ENCODE measurements at regions not wholly inside any gene's neighbourhood (a gene's known extent, or its start where the extent isn't known, plus 50 kb on each side); places are given as distances from the start of the nearest gene placed in this dataset.
"Not testable (repeated sequence)": the region's sequence is repeated elsewhere in the genome, so short reads cannot be mapped to it uniquely, and the experiment has no call there.

- TF ChIP-seq ZFX (IDR thresholded peaks at IDR 0.05; ENCODE audit: borderline replicate concordance) (no peak), CTCF (IDR thresholded peaks at IDR 0.05) (no peak)
- H3K27ac ChIP-seq, result no peak overlapping the region
Measured at GRCh38 chr11:69580529-69580928, 60.4 kb upstream of the CCND1 start.

- TF ChIP-seq CTCF (IDR thresholded peaks at IDR 0.05) (no peak), ZFX (IDR thresholded peaks at IDR 0.05; ENCODE audit: borderline replicate concordance) (no peak)
- H3K27ac ChIP-seq, result no peak overlapping the region
Measured at GRCh38 chr11:69582756-69583467, 58.0 kb upstream of the CCND1 start.

GRCh38 chr11:69584160-69584559 lies 56.8 kb upstream of the CCND1 start:
- H3K27ac ChIP-seq, result no peak overlapping the region
- no peak for TF ChIP-seq ZFX (IDR thresholded peaks at IDR 0.05; ENCODE audit: borderline replicate concordance)
- TF ChIP-seq CTCF (IDR thresholded peaks at IDR 0.05), result no peak

- no peak overlapping the region for H3K27ac ChIP-seq
- TF ChIP-seq ZFX (IDR thresholded peaks at IDR 0.05; ENCODE audit: borderline replicate concordance), result no peak
- TF ChIP-seq CTCF (IDR thresholded peaks at IDR 0.05), result no peak
Measured at GRCh38 chr11:69585385-69585784, 55.6 kb upstream of the CCND1 start.

GRCh38 chr11:69587454-69588090 lies 53.4 kb upstream of the CCND1 start:
- no peak overlapping the region for H3K27ac ChIP-seq
- TF ChIP-seq ZFX (IDR thresholded peaks at IDR 0.05; ENCODE audit: borderline replicate concordance) (no peak), CTCF (IDR thresholded peaks at IDR 0.05) (no peak)

- TF ChIP-seq CTCF (IDR thresholded peaks at IDR 0.05) (0 out of 2 replicates have a peak, but pooled peaks have one; percentile 10), ZFX (IDR thresholded peaks at IDR 0.05; ENCODE audit: borderline replicate concordance) (no peak)
- H3K27ac ChIP-seq, result no peak overlapping the region
Measured at GRCh38 chr11:69588270-69588669, 52.7 kb upstream of the CCND1 start.

GRCh38 chr11:69590088-69590487 lies 50.9 kb upstream of the CCND1 start:
- not testable (repeated sequence) for H3K27ac ChIP-seq
